Activated naive CD8-positive, alpha-beta T cell treated with anti-CD3 and anti-CD28 coated beads, Interleukin-2, amount 50 U/mL, for 24 hours (primary cell): ENCODE measurements at regions not wholly inside any gene's neighbourhood (a gene's known extent, or its start where the extent isn't known, plus 50 kb on each side); places are given as distances from the start of the nearest gene placed in this dataset.

Experiments used
- ATAC-seq: fragments of 150-1000 bp; cut with Tn5 transposase; one replicate; pipeline ENCODE4 v1.10.0; 2021
- DNase-seq: peaks from one replicate; pipeline ENCODE4 v3.0.0; 2021
- H3K27ac Mint-ChIP-seq: one replicate; pipeline ENCODE4 v1.8.0; 2021; ENCODE audit warnings: mild to moderate bottlenecking, mixed read lengths
- H3K27me3 Mint-ChIP-seq: one replicate; pipeline ENCODE4 v1.8.0; 2021; ENCODE audit warnings: mixed read lengths
- H3K36me3 Mint-ChIP-seq: one replicate; pipeline ENCODE4 v1.8.0; 2021; ENCODE audit warnings: low read depth, mixed read lengths
- H3K4me1 Mint-ChIP-seq: one replicate; pipeline ENCODE4 v1.8.0; 2021; ENCODE audit warnings: mixed read lengths
- H3K4me3 Mint-ChIP-seq: one replicate; pipeline ENCODE4 v1.8.0; 2021; ENCODE audit warnings: mild to moderate bottlenecking, moderate library complexity, mixed read lengths
- H3K9me3 Mint-ChIP-seq: one replicate; pipeline ENCODE4 v1.8.0; 2021; ENCODE audit warnings: mixed read lengths

- ATAC-seq (no peak), DNase-seq (no peak)
- Mint-ChIP-seq H3K36me3 (no peaks in the 10 kb centered on the region), H3K9me3 (peaks cover 10% of the 10 kb centered on the region), H3K4me3 (no peak overlapping the region), H3K27me3 (no peaks in the 10 kb centered on the region), H3K27ac (no peak overlapping the region), H3K4me1 (no peaks in the 10 kb centered on the region)
These were observed 952.2 kb downstream of the TUSC7 start for GRCh38 chr3:117661818-117662095.

DNA sequence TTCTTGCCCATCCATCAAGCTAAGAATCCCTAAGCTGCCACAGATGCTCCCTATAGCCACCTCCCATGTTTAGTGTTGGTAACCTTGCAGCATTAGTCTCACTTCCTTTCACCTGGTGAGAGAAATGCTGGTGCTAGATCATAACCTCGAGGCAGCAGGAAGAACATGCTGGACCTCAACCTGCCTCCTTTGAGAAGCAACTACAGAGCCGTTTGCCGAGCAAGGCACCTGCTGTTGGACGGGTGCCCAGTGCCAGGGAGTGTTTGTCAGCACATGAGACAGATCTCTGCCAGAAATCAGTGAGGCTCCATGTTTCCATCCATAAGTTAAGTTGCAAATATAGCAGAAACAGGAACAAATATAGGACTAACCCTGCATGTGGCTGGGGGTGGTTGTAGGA is 955.7 kb downstream of the TUSC7 start:
- Mint-ChIP-seq H3K36me3 (no peaks in the 10 kb centered on the region), H3K27ac (no peak overlapping the region), H3K4me3 (no peak overlapping the region), H3K27me3 (no peaks in the 10 kb centered on the region), H3K4me1 (no peaks in the 10 kb centered on the region), H3K9me3 (peaks cover 6% of the 10 kb centered on the region)
- no peak for DNase-seq
- ATAC-seq, result no peak

DNA sequence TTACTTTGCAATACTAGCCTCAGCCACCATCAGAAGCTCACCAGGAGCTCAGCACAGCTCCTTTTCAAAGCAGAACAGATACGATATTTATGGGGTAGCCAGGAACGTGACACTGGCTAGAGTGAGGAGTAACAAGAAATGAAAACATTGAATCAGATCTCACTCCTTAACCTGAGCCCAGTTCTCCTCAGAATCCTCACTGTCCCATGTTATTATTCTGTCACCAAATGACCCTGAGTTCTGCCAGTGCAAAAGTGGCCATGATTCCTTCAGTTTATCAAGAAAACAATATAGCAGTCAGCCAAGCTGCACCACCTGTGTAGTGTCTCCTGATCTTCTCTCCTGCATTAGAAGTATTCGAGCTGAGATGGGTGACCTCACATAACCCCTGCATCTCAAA is 956.7 kb downstream of the TUSC7 start:
- no peaks in the 10 kb centered on the region for H3K36me3 Mint-ChIP-seq
- no peak overlapping the region for H3K4me3 Mint-ChIP-seq
- no peaks in the 10 kb centered on the region for H3K27me3 Mint-ChIP-seq
- no peak for ATAC-seq
- H3K9me3 Mint-ChIP-seq, result peaks cover 6% of the 10 kb centered on the region
- no peak for DNase-seq
- H3K4me1 Mint-ChIP-seq, result no peaks in the 10 kb centered on the region
- no peak overlapping the region for H3K27ac Mint-ChIP-seq

DNA sequence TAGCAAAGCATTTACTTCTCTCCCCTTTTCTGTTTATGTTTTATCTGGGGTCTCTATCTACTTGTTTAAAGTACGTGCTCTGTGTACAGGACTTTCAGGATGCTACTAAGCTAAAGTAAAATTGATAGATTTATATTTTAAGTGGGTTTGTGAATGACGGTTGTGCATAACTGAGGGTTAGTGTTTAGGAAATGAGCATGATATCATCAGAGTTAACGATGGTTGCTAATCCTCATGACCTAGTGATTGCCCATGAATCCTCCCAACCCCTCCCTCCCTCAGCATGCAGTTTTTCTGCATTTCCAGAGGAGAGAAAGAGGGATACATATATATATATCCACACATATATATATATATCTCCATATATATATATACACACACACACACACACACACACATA is 957.2 kb downstream of the TUSC7 start:
- H3K36me3 Mint-ChIP-seq, result no peaks in the 10 kb centered on the region
- DNase-seq (no peak), ATAC-seq (no peak)
- no peaks in the 10 kb centered on the region for H3K4me1 Mint-ChIP-seq
- H3K9me3 Mint-ChIP-seq, result peaks cover 6% of the 10 kb centered on the region
- H3K27me3 Mint-ChIP-seq, result no peaks in the 10 kb centered on the region
- no peak overlapping the region for H3K27ac Mint-ChIP-seq
- no peak overlapping the region for H3K4me3 Mint-ChIP-seq

DNA sequence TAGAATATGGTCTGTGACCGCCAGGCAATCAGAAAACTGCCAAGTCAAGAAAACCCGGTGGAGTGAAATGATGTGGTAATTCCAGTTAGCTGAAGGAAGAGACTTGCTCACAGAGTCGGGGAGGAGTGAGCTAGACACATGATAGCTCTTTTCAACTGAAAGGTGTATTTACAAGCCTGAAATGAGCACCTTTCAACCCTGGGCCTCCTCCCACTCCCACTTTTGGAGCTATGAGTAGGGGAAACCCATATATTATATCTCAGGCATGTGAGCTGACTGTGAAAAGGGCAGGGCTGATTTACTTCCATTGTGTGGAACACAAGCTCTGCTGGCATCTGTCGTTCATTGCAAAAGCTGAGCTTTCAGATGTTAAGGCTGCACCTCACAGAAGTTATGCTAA is 960.2 kb downstream of the TUSC7 start:
- Mint-ChIP-seq H3K9me3 (peaks cover 6% of the 10 kb centered on the region), H3K27me3 (no peaks in the 10 kb centered on the region), H3K27ac (no peak overlapping the region), H3K4me1 (no peaks in the 10 kb centered on the region), H3K36me3 (no peaks in the 10 kb centered on the region), H3K4me3 (no peak overlapping the region)
- DNase-seq (no peak), ATAC-seq (no peak)

- Mint-ChIP-seq H3K4me1 (no peaks in the 10 kb centered on the region), H3K36me3 (no peaks in the 10 kb centered on the region), H3K4me3 (no peak overlapping the region), H3K27me3 (no peaks in the 10 kb centered on the region), H3K27ac (no peak overlapping the region), H3K9me3 (peaks cover 6% of the 10 kb centered on the region)
- ATAC-seq, result no peak
- no peak for DNase-seq
These were observed 962.2 kb downstream of the TUSC7 start for GRCh38 chr3:117671722-117672318.

DNA sequence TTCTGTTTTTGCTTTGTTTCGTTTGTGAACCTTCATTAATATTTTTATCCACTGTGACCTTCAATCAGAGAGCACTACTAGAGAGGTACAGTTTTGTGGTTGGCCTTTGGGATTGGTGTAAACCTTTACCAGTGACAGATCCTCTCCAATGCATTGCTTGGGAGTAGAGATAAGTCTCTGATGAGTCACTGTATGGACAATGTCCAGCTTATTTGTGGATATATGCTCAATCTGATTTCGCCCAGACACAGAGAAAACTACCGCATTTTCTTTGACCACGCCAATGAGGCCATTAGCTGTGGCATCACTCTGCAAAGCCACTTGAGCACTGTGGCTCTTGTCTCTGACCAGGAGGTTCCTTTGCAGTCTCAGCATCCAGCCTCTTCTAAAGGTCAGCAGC is 964.7 kb downstream of the TUSC7 start:
- Mint-ChIP-seq H3K27ac (no peak overlapping the region), H3K4me1 (no peaks in the 10 kb centered on the region), H3K9me3 (peaks cover 6% of the 10 kb centered on the region), H3K27me3 (no peaks in the 10 kb centered on the region), H3K4me3 (no peak overlapping the region), H3K36me3 (no peaks in the 10 kb centered on the region)
- no peak for DNase-seq
- ATAC-seq, result no peak

GRCh38 chr3:117681619-117682018 is 972.0 kb downstream of the TUSC7 start:
- H3K27me3 Mint-ChIP-seq, result no peaks in the 10 kb centered on the region
- no peak overlapping the region for H3K4me3 Mint-ChIP-seq
- H3K9me3 Mint-ChIP-seq, result no peaks in the 10 kb centered on the region
- H3K27ac Mint-ChIP-seq, result no peak overlapping the region
- no peaks in the 10 kb centered on the region for H3K36me3 Mint-ChIP-seq
- no peak for ATAC-seq
- no peaks in the 10 kb centered on the region for H3K4me1 Mint-ChIP-seq
- no peak for DNase-seq

GRCh38 chr3:117687096-117687495 is 977.5 kb downstream of the TUSC7 start:
- Mint-ChIP-seq H3K36me3 (no peaks in the 10 kb centered on the region), H3K4me1 (no peaks in the 10 kb centered on the region), H3K27me3 (no peaks in the 10 kb centered on the region), H3K9me3 (no peaks in the 10 kb centered on the region), H3K27ac (no peak overlapping the region), H3K4me3 (no peak overlapping the region)
- ATAC-seq, result no peak
- no peak for DNase-seq

DNA sequence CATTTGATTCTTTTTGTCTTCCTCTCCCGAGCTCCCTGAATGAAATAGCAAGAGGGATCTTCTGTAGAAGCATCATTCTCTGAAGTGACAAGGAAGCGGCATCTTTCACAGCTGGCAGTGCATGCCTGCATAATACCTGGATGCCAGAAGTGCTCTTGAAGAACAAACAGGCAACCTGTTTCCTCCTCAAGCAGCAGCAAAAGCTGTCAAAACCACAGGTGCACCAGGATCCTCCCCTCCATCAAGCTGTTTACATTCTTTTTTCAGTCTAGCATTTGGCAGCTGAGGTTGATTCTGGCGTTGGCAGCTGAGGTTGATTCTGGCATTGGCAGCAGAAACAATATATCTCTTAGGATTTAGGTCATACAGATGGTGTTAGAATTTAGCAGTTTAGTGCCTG is 979.0 kb downstream of the TUSC7 start:
- no peak for DNase-seq
- no peaks in the 10 kb centered on the region for H3K9me3 Mint-ChIP-seq
- H3K4me3 Mint-ChIP-seq, result no peak overlapping the region
- no peak overlapping the region for H3K27ac Mint-ChIP-seq
- H3K36me3 Mint-ChIP-seq, result no peaks in the 10 kb centered on the region
- H3K27me3 Mint-ChIP-seq, result no peaks in the 10 kb centered on the region
- ATAC-seq, result no peak
- H3K4me1 Mint-ChIP-seq, result no peaks in the 10 kb centered on the region

DNA sequence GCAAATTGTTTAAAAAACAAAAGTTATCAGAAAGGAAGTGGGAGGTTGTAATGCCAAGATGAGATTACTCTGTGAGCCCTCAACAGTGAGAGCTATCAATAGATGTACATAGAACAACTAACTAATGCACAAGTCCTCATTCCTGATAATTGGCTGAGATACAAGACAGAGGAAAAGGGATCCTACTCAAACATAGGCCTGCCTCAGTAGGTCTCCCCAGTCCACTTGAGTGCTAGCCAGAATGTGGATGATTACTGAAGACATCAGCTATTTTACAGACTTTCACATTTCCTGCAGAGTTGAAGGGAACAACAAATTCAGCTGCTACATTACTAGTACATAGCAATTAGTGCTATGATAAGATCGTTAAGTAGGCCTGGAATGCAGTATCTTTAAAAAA is 981.9 kb downstream of the TUSC7 start:
- ATAC-seq (no peak), DNase-seq (no peak)
- no peaks in the 10 kb centered on the region for H3K4me1 Mint-ChIP-seq
- peaks cover 3% of the 10 kb centered on the region for H3K27me3 Mint-ChIP-seq
- H3K36me3 Mint-ChIP-seq, result no peaks in the 10 kb centered on the region
- no peak overlapping the region for H3K27ac Mint-ChIP-seq
- peaks cover 5% of the 10 kb centered on the region for H3K9me3 Mint-ChIP-seq
- H3K4me3 Mint-ChIP-seq, result no peak overlapping the region

DNA sequence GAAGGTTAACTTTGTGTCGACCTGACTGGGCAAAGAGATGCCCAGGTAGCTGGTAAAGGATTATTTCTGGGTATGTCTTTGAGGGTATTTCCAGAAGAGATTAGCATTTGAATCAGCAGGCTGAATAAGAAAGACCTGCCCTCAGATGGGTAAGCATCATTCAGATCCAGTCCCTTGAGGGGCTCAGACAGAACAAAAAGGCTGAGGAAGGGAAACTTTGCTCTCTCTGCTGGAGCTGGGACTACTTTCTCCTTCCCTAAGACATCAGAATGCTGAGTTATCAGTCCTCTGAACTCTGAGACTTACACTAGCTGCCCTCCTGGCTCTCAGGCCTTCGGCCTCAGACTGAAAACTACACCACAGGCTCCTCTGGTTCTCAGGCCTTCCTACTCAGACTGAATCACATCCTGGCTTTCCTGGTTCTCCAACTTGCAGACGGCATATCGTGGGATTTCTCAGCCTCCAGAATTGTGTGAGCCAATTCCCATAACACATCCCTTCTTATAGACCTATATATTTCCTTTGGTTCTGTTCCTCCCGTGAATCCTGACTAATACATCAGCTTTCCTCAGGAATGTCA is 982.9 kb downstream of the TUSC7 start:
- Mint-ChIP-seq H3K9me3 (peaks cover 5% of the 10 kb centered on the region), H3K4me1 (no peaks in the 10 kb centered on the region), H3K27ac (no peak overlapping the region), H3K36me3 (no peaks in the 10 kb centered on the region), H3K27me3 (peaks cover 3% of the 10 kb centered on the region), H3K4me3 (no peak overlapping the region)
- ATAC-seq (no peak), DNase-seq (no peak)

GRCh38 chr3:117695321-117695720 is 985.7 kb downstream of the TUSC7 start:
- H3K4me3 Mint-ChIP-seq, result no peak overlapping the region
- H3K9me3 Mint-ChIP-seq, result peaks cover 5% of the 10 kb centered on the region
- peaks cover 3% of the 10 kb centered on the region for H3K27me3 Mint-ChIP-seq
- DNase-seq (no peak), ATAC-seq (no peak)
- H3K36me3 Mint-ChIP-seq, result no peaks in the 10 kb centered on the region
- no peaks in the 10 kb centered on the region for H3K4me1 Mint-ChIP-seq
- no peak overlapping the region for H3K27ac Mint-ChIP-seq

- ATAC-seq (no peak), DNase-seq (no peak)
- Mint-ChIP-seq H3K9me3 (peaks cover 12% of the 10 kb centered on the region), H3K36me3 (no peaks in the 10 kb centered on the region), H3K27ac (no peak overlapping the region), H3K4me3 (no peak overlapping the region), H3K4me1 (no peaks in the 10 kb centered on the region), H3K27me3 (peaks cover 3% of the 10 kb centered on the region)
These were observed 986.5 kb downstream of the TUSC7 start for GRCh38 chr3:117695871-117696645.

DNA sequence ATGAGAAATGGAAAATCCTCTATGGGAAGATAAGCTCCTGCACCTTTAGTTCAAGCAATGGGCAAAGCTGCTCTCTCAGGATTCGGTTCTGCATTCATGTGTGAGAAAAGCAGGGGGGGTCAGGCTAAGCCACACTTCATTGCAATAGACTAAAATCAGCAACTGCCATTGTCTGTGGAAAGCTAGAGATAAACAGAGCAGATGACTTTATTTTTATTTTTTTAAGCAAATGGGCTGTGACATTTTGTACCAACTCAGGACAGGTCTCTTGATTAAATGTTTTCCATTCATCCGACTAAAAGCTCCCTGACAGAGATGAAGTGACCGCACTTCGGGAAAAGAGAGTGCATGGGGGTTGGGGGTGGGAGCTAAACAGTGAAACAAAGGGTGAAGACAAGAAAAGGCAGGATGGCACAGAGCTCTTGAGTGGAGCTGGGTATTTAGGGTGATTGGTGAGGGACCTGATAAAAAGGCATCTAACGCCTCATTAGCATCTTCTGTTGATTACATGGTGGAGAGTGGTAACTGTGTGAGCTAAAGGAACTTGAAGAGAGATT is 987.4 kb downstream of the TUSC7 start:
- H3K4me3 Mint-ChIP-seq, result no peak overlapping the region

More for the DNA sequence above, 987.4 kb downstream of the TUSC7 start:
- ATAC-seq (no peak), DNase-seq (no peak)
- Mint-ChIP-seq H3K27me3 (peaks cover 3% of the 10 kb centered on the region), H3K36me3 (no peaks in the 10 kb centered on the region), H3K4me1 (no peaks in the 10 kb centered on the region), H3K27ac (no peak overlapping the region), H3K9me3 (peaks cover 12% of the 10 kb centered on the region)
